GM21390 (cell line): ENCODE measurements at regions not wholly inside any gene's neighbourhood (a gene's known extent, or its start where the extent isn't known, plus 50 kb on each side); places are given as distances from the start of the nearest gene placed in this dataset.

Experiments used
- ATAC-seq: cut with Tn5 transposase; IDR thresholded peaks from one replicate; pipeline ENCODE4 v1.9.1; 2021; ENCODE audit not compliant: unreplicated experiment

DNA sequence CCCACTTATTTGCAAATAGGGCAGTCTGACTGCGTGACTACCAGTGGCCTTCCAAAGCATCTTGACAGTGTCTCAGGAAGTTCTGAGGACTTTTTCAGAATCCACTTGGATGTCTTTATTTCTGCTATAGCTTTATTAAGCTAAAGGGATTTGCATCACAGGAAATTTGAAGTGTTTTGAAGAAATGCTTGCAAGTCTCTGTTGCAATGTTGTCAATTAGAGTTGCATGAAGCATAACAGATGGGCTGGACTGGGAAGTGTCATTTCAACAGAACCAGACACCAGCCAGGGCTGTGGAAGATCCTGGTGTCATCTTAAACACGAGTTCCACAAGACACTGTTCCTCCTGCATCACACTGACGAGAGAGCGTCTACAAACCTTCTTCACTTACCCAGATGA is 224.5 kb downstream of the EN1 start:
- no peak for ATAC-seq

DNA sequence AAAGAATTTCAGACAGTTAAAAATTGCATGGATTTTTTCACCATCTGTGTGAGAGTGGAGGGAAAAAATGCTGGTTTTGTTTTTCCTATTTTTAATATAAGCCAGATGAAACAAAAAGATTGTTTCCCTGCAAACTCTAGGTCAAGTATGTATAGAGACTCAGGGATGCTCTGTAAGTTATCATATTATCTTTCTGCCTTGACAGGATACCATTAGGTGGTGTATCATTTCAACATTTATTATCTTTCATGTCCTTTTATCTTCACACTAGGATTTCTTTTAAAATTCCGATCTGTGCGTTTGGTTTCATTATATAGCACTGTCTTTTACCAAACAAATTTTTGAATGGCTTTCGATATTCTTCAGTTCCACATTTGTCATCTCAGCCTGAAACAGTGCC is 225.3 kb downstream of the EN1 start:
- no peak for ATAC-seq

DNA sequence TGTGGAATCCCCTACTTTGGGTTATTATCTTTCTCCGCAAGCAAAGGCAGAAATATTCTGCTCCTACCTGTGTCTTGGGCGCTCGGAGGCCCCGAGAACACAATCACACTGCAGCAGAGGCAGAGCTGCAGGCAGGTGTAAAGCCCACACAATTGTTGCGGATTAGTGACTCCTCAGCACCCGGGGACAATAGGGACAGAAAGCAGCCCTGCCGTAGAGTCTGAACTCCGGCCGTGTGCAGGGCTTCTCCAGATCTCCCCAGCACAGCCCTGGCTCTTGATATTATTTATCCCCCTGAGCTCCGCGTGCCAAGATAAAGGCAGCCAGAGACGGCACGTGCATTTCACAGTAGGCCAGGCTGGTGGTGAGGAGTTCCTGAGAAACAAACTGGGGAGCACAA is 229.2 kb downstream of the EN1 start:
- no peak for ATAC-seq

DNA sequence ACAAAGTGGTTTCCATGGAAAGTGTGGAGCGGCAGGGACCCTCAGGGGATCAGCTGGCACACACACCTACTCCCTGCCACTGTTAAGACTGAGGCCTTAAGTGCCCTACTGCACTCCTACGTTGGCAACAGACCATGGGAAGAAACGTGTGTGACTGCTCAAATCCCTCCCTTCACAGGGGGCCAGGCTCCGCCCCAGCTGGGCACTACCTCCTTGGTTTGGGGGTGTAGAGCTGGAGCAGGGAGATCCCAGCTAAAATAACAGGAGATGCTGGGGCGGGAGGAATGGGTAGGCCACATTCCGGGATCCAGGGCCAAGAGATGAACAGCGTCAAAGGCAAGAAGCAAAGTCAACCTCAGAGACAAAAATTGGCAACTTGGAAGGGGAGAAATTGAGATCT is 231.0 kb downstream of the EN1 start:
- no peak for ATAC-seq

DNA sequence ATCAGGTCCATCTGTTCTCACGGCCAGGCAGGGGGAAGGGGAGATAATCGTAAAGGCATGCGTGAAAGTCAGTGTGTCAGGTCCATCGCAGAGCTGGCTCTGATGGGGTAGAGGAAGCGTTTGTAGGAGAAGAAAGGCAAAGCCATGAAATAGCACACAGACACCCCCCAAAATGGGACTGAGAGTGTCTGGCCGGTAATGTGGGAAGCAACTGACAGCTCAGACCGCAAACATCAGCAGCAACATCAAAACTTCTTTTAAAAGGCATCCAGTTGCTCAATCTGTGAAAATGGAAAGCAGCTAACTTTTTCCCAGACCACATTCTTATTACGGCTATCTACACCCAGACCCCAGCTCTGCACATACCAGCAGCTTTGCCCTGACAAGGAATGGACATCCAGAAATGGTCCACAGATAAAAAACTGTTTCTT is 232.6 kb downstream of the EN1 start:
- ATAC-seq = no peak

DNA sequence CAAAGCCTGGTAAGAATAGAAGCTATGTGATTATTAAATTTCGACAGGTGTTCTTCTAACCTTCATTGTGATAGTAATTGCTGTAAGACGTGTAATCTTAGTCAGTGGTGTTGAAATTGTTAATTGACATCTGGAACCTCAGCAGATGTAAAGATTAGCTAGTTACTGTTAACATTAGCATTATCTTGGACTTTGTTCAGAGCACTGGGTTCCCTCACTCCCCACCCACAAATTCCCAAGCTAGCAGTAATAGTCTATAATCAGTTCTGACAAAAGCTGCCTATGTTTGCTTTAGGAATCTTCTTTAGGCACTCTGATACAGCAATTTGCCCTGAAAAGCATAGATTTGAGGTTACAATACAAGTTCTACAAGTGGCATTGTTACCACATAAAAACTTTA is 233.7 kb downstream of the EN1 start:
- no peak for ATAC-seq

DNA sequence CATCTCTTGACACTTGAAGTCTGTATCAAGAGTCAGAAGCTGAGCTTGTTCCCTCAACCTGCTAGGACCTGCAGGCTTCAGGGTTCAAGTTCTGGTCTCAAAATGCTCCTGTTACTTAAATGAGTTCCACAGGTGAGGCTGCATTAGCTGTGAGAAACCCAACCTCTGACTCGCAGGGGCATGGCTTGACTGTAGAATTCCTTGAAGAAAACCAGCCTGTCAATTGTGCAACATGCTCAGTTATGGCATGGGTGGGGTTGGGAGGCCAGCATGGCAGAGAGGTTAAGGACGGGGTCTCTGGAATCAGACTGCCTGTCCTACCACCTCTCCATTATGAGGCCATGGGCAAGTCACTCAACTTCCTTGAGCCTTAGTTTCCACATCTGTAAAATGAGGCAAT is 235.8 kb downstream of the EN1 start:
- ATAC-seq = no peak

DNA sequence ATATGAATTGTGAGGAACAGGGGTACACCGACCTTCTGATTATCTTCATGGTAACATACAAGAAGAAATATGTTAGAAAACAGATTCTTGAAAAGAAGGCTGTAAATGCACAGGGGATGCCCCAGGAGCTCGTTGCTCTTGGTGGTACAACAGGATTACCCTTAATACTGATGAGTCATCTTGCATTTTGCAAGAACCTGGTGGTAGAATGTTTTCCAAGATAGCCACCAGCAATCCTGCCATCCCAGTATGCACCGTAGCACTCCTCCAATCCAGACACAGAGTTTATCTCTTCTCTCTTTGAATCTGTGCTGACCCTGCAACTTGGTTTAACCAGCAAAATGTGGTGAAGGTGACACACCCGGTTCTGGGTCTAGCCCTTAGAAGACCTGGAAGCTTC is 238.3 kb downstream of the EN1 start:
- no peak for ATAC-seq

DNA sequence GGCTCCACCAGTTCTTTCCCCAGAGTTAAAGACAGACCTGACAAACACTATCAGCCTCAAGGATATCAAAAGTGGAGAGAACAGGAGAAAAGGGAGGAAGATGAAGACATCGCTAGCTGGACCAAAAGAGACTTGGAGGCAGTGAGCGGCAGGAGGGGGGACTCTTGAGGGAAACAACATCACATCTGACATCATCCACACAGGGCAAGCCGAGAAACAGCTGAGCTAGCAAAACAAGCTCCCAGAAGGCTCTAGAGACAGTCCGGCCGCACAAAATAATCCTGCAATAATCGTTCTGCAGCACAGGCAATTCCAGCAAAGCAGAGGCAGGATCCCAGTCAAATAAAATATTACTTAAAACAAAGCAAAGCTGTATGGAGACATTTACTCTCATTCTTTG is 239.8 kb downstream of the EN1 start:
- ATAC-seq = no peak

DNA sequence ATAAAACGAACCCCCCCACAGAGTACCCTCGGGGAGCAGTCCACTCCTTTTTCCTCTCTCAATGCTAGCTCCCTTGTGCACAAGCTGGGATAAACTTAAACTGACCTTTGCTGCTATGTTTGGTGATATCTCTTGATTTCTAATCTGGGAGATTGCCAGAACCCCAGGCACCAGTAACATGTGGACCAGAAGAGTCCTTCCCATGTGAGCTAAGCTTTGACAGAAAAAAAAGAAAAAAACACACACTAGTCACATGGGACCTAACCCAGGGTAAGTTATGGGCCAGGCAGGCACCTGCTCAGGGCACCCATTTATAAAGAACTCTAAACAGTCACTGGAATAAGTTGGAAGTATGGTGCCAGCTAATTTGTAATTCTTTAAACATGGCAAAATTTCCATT is 242.6 kb downstream of the EN1 start:
- no peak for ATAC-seq

DNA sequence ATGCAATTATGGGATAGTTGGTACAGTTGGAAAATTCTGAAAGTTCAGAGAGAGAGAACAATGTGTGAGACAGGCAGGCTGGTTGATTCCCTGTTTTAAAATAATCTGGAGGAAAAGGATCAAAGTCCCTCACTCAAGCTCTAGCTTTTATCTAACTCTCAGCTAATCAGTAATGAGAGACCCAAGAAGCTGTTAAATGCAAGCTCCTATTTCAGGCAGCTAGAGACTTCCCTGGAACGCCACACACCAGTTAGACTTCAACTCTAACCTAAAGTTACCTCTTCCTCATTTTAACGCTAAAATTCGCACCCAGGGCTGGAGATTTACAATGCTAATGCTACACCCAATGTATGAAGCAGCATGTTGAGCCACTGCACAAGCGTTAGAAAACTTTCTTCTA is 243.1 kb downstream of the EN1 start:
- no peak for ATAC-seq

DNA sequence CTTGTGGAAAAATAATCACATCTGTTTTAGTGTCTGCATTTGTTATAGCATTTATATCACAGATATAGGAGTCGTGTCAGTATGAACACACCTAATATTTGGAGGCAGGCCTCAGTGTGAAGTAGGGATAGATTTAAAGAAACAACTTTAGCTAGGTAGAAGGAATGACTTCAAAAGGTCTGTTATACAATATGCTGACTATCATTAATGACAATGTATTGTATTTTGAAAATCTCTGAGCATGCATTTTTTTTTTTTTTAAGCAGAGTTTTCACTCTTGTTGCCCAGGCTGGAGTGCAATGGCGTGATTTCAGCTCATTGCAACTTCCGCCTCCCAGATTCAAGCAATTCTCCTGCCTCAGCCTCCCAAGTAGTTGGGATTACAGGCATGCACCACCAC is 248.3 kb downstream of the EN1 start:
- ATAC-seq = no peak

DNA sequence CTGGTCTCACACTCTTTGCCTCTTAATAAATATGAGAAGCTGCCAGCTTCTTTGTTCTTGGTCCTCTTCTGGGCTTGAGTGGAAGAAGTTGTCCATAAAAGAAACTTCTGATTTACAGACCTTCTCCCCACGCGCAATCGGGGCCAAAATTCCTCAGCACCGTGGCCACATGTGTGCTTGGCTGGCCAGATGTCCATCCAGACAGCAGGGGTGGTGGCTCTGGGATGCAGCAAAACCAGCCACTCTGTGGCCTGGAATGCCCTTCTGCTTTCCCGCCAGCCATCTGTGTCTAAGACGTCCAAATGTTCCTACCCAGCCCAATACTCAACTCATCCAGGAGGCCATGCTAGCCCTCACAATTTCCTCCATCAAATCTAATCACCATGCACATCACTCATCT is 250.8 kb downstream of the EN1 start:
- ATAC-seq = no peak

DNA sequence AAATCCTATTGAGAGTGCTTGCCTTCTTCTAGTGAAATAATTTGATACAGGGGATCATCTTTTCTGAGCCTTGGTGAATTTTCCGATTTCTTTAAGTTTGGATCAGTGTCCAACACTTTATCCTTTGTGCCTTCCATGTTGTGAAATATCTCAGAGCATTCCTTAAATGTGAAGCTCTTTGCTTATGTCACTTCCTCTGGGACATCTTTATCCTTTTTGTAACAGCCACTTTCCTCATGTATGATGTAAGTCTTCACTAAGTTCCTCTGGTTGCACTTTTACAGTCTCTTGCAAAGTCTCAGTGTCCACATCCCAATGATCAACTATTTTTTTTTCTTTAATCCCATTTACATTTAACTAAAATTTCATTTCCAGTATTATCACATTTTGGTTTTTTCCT is 254.2 kb downstream of the EN1 start:
- ATAC-seq = no peak

DNA sequence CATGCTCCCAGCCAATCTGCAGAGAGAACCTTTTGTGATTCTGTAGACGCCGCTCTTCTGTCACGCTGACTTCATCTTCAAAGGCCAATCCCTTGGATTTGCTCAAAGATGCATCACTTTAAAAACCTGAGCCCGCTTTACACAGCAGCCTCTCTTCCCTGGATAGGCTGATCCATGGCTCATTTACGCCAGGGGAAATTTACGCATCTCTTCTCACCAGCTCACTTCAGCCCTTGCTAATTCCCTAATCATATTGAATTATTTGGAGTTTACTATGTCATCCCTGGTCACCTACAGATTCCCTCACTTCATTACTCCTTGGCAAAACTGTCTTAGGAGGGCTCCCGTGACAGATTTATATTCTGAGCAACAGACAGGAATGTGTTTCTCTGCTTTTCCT is 256.2 kb downstream of the EN1 start:
- ATAC-seq = no peak

DNA sequence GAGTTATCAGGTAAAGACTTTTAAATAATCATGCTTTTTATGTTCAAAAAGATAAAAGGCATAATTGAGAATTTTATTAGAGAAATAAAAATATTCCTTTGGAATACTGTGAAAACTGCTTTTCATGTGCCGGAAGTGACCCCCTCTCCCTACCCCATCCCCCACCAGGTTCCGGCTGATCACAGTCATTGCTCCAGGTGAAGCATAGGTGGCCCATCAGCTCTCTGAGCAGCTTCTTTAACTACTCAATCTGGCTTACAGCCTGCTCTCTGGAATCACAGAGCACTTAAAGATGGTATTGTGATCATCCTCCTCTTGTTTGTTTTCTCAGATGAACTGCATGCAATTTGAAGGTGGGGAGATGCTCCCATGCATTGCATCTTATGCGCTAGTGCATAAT is 257.7 kb downstream of the EN1 start:
- no peak for ATAC-seq

DNA sequence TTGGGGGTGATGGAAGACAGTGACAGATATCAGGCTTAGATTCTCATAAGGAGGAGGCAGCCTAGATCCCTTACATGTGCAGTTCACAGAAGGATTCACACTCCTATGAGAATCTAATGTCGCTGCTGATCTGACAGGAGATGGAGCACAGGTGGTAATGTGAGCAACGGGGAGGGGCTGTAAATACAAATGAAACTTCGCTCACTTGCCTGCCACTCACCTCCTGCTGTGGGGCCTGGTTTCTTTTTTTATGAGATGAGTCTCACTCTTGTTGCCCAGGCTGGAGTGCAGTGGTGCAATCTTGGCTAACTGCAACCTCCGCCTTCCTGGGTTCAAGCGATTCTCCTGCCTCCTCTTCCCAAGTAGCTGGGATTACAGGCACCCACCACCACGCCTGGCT is 258.6 kb downstream of the EN1 start:
- no peak for ATAC-seq

DNA sequence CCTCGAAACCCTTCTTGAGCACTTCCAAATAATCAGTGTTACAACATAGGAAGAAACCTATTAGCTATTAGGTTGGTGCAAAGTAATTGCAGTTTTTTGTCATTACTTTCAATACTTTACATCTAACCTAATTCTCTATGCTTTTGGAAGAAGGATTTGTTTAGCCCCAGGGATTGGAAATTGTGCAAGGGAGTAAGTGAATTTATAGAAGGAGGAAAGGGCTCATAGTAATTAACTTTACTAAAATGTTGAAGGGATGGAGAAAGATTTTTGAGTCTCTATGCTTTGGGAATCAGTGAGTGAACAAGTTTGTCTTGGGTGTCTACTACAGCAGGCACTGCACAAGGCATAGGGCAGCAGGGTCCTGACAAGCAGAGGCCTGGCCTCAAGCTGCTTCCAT is 261.1 kb downstream of the EN1 start:
- no peak for ATAC-seq

DNA sequence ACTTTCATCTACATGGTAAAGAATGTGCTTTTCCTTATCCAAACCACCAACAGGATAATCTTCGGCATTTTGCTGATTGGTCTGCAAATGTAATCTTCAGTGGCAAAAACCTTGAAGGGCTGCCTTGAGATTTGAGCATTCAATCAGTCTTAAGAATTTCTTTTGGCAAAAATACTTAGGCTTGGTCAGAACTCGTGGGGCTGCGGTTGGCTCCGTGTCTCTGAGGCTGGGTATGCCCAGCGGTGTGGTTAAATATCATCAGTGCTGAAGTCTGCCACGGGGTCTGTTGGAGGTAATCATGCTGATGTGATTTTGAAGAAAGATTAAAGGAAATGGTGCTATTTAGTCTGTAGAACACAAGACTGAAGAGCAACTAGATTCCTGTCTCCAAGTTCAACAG is 262.6 kb downstream of the EN1 start:
- no peak for ATAC-seq

DNA sequence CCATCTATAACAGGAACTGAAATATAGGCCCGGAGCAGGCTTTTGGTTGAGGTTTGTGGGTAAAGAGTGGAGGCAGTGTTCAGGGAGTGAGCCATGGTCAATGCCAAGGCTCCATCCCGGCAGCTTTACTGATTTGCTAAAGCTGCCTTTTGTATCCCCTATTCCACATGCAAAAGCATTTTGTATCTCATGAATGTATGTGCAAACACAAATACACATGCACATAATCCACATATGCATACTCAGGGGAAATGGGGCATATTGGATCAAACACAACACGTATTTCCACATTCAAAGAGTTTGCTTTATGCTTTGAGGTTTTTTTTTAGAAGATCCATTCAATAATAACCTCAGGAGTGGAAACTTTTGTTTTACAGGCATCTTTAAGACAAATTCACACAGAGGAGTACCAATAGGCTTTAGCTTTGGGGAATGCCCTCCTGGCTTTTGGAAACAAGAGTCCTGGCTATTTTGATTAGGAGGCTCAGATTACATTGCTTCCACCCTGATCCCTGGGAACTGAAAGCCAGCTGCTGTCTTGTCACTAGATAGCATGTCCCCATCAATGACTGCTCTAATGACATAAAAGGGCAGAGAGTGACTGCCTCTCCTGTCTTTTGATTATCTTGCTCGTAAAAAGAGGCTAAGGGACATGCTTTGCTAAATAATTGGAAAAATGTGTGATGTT is 263.2 kb downstream of the EN1 start:
- ATAC-seq = no peak

DNA sequence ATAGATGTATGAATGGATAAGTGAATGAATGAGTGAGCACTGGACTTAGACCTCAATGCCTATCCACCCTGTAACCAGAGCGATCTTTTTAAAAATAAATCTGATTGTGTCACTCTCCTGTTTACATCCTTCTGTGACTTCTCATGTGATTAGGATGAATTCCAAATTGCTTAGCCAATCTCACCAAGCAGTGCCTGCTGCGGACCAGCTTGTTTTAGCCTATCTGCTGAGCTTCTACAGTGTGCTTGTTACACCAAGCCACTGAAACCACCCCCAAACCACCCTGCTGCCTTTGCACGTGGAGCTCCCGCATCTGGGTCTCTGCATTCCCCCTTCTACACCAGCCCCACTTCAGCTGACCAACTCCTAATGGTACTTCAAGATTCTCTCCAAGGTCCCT is 265.4 kb downstream of the EN1 start:
- ATAC-seq = no peak

DNA sequence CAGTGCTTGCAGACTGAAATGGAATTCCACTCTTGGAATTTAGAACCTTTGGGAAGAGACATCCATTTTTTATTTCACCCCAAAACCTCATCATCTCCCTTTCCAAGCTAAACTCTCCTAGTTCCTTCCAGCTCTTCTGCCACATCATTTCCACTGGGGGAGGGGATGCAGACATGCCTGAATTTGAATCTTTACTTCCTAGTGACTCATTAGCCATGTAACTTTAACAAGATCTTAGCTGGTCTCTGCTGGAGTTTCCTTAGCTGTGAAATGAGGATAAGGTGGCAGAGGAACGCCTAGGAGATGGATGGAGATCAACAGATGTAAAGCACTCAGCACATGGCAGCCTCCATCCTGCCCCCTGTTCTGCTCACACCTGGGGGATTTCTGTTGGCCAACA is 266.8 kb downstream of the EN1 start:
- no peak for ATAC-seq

DNA sequence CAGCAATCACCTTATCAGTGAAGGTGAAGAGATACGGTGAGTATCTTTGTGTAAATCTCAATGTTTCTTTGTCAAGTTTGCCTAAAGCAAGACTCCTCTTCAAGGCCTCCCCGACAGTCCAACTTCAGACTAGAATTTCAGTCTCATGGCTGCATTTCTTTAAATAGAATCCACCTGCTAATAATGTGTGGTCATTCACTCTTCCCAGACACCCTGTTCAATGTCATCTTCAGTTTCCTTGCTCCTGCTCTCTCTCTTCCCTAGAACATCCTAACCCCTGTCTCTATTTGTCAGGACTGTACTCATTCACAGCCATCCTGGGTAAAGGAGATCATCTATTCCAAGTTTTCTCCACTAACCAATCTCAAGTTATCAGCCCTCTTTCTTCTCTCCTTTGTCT is 267.3 kb downstream of the EN1 start:
- no peak for ATAC-seq

DNA sequence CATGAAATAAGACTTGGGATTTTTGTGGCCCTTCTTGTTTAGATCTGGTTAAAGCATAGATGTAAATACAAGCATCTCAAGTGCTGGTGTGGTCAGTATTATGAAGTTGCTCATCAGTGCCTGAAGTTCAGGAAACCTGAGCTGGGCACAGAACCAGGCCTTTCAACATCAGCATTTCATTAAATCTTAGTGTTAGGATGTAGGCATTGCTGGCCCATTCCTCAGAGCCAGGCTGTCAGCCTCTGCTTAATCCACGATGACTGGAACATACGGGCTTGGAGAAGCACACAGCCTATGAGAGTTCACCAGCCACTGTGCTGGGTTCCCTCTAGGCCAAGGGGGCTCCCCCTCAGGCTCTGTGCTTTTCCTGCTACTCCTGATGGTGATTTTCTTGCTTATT is 270.2 kb downstream of the EN1 start:
- ATAC-seq = no peak
